Smooth muscle cell (in vitro differentiated cells): ENCODE measurements at regions not wholly inside any gene's neighbourhood (a gene's known extent, or its start where the extent isn't known, plus 50 kb on each side); places are given as distances from the start of the nearest gene placed in this dataset.

ENCODE experiments used
- DNase-seq: peaks from one replicate; lab custom pipeline; 2025; ENCODE audit not compliant: unreplicated experiment; lab: John Stamatoyannopoulos, UW
- H2AFZ ChIP-seq: fragments of 200-600 bp; sonication (generic); 2 replicates; pipeline ENCODE4 v1.6.0; 2016; ENCODE audit warnings: antibody characterized with exemption, low read depth, mild to moderate bottlenecking
- H3F3A ChIP-seq: fragments of 200-600 bp; sonication (generic); 2 replicates; pipeline ENCODE4 v1.6.0; 2017; ENCODE audit warnings: antibody characterized with exemption, low read depth
- H3K27ac ChIP-seq: fragments of 200-600 bp; sonication (generic); 2 replicates; pipeline ENCODE4 v1.5.1; 2016; ENCODE audit warnings: low read depth, mild to moderate bottlenecking
- H3K27me3 ChIP-seq: fragments of 200-600 bp; sonication (generic); 2 replicates; pipeline ENCODE4 v1.6.1; 2016; ENCODE audit warnings: low read depth, mild to moderate bottlenecking
- H3K36me3 ChIP-seq: fragments of 200-600 bp; sonication (generic); 2 replicates; pipeline ENCODE4 v1.5.1; 2016; ENCODE audit warnings: low read depth
- H3K4me1 ChIP-seq: fragments of 200-600 bp; sonication (generic); 2 replicates; pipeline ENCODE4 v1.5.1; 2016; ENCODE audit warnings: low read depth
- H3K4me2 ChIP-seq: fragments of 200-600 bp; sonication (generic); 2 replicates; pipeline ENCODE4 v1.6.0; 2016; ENCODE audit warnings: mild to moderate bottlenecking
- H3K4me3 ChIP-seq: fragments of 200-600 bp; sonication (generic); 2 replicates; pipeline ENCODE4 v1.5.1; 2016; ENCODE audit warnings: mild to moderate bottlenecking
- H3K79me2 ChIP-seq: fragments of 200-600 bp; sonication (generic); 2 replicates; pipeline ENCODE4 v1.6.0; 2016; ENCODE audit warnings: low read depth, mild to moderate bottlenecking
- H3K9ac ChIP-seq: fragments of 200-600 bp; sonication (generic); 2 replicates; pipeline ENCODE4 v1.6.0; 2016; ENCODE audit warnings: low read depth
- H3K9me3 ChIP-seq: fragments of 200-600 bp; sonication (generic); replicated peaks from 2 replicates; pipeline ENCODE4 v1.5.1; 2016; ENCODE audit warnings: low read depth
- H4K20me1 ChIP-seq: fragments of 200-600 bp; sonication (generic); 2 replicates; pipeline ENCODE4 v1.6.0; 2016; ENCODE audit warnings: low read depth
- CTCF ChIP-seq: fragments of 200-600 bp; sonication (generic); IDR thresholded peaks from 2 replicates; pipeline ENCODE4 v1.5.1; 2017; ENCODE audit warnings: borderline replicate concordance, mild to moderate bottlenecking, antibody characterized with exemption; ENCODE audit not compliant: insufficient read depth, poor library complexity, severe bottlenecking
- WGBS: methylation state at CpG from one replicate; pipeline ENCODE4 v1.1.7; 2016; ENCODE audit warnings: low lambda C conversion rate; 5-methylcytosine and 5-hydroxymethylcytosine counted together

GRCh38 chr4:85061974-85062373 is 95.5 kb upstream of the WDFY3 start:
- H3K4me2 ChIP-seq = no peak overlapping the region
- no peaks in the 10 kb centered on the region for H4K20me1 ChIP-seq
- WGBS = 90% methylated on average over 1 of the region's 1 CpG
- H3K27me3 ChIP-seq = no peaks in the 10 kb centered on the region
- H3F3A ChIP-seq = no peaks in the 10 kb centered on the region
- H3K79me2 ChIP-seq = no peaks in the 10 kb centered on the region
- H2AFZ ChIP-seq = no peak overlapping the region
- H3K9ac ChIP-seq = no peak overlapping the region
- H3K36me3 ChIP-seq = no peaks in the 10 kb centered on the region
- no peaks in the 10 kb centered on the region for H3K9me3 ChIP-seq
- no peak for TF ChIP-seq CTCF
- no peaks in the 10 kb centered on the region for H3K4me1 ChIP-seq
- no peak overlapping the region for H3K27ac ChIP-seq
- no peak for DNase-seq
- no peak overlapping the region for H3K4me3 ChIP-seq

GRCh38 chr4:85062466-85062865 is 96.0 kb upstream of the WDFY3 start:
- TF ChIP-seq CTCF = no peak
- Histone ChIP-seq H3K36me3 (no peaks in the 10 kb centered on the region), H4K20me1 (no peaks in the 10 kb centered on the region), H3K27me3 (no peaks in the 10 kb centered on the region), H2AFZ (no peak overlapping the region), H3K9me3 (no peaks in the 10 kb centered on the region), H3K4me1 (no peaks in the 10 kb centered on the region), H3K9ac (no peak overlapping the region), H3K4me3 (no peak overlapping the region), H3F3A (no peaks in the 10 kb centered on the region), H3K79me2 (no peaks in the 10 kb centered on the region), H3K4me2 (no peak overlapping the region), H3K27ac (no peak overlapping the region)
- DNase-seq = no peak

- WGBS = 93% methylated on average over 2 of the region's 2 CpGs
- no peak overlapping the region for H3K9ac ChIP-seq
- H3K4me1 ChIP-seq = no peaks in the 10 kb centered on the region
- H3F3A ChIP-seq = no peaks in the 10 kb centered on the region
- H3K27me3 ChIP-seq = no peaks in the 10 kb centered on the region
- H3K79me2 ChIP-seq = no peaks in the 10 kb centered on the region
- no peak for DNase-seq
- H3K4me3 ChIP-seq = no peak overlapping the region
- no peaks in the 10 kb centered on the region for H4K20me1 ChIP-seq
- no peak for TF ChIP-seq CTCF
- no peaks in the 10 kb centered on the region for H3K9me3 ChIP-seq
- no peaks in the 10 kb centered on the region for H3K36me3 ChIP-seq
- H3K4me2 ChIP-seq = no peak overlapping the region
- no peak overlapping the region for H2AFZ ChIP-seq
- no peak overlapping the region for H3K27ac ChIP-seq
Observed at GRCh38 chr4:85067342-85067741, 100.9 kb upstream of the WDFY3 start.

GRCh38 chr4:85078016-85078415 is 111.5 kb upstream of the WDFY3 start:
- 96% methylated on average over 2 of the region's 2 CpGs for whole genome bisulfite sequencing
- no peak for DNase-seq
- no peak for TF ChIP-seq CTCF

More at GRCh38 chr4:85078016-85078415, 111.5 kb upstream of the WDFY3 start:
- Histone ChIP-seq H3K9ac (no peak overlapping the region), H3K9me3 (no peaks in the 10 kb centered on the region), H3K4me2 (no peak overlapping the region), H3K4me1 (no peaks in the 10 kb centered on the region), H3K4me3 (no peak overlapping the region), H3K27me3 (no peaks in the 10 kb centered on the region), H4K20me1 (no peaks in the 10 kb centered on the region), H3F3A (no peaks in the 10 kb centered on the region), H3K27ac (no peak overlapping the region), H3K79me2 (no peaks in the 10 kb centered on the region), H2AFZ (no peak overlapping the region), H3K36me3 (no peaks in the 10 kb centered on the region)
